Panc1 (cell line): ENCODE measurements at regions not wholly inside any gene's neighbourhood (a gene's known extent, or its start where the extent isn't known, plus 50 kb on each side); places are given as distances from the start of the nearest gene placed in this dataset.

Experiments
- POLR2AphosphoS5 ChIP-seq: IDR thresholded peaks from 2 replicates; pipeline ENCODE4 v1.6.1; 2012; ENCODE audit warnings: mild to moderate bottlenecking, low read depth, low read length, moderate library complexity
- TCF7L2 ChIP-seq: IDR thresholded peaks from 2 replicates; pipeline ENCODE4 v1.6.1; 2011; ENCODE audit warnings: mild to moderate bottlenecking, low read depth, low read length, inconsistent platforms
- TF ChIP-seq, protein P1 (sequence below): fragments of 450-650 bp; IDR thresholded peaks from 2 replicates; pipeline ENCODE4 v1.5.1; 2017; ENCODE audit warnings: mild to moderate bottlenecking
- TF ChIP-seq, protein P2 (sequence below), 2 experiments: IDR thresholded peaks; 2 replicates each; pipeline ENCODE4 v1.6.1; 2011 to 2012; ENCODE audit warnings: low read depth in 2 of 2, control low read depth in 1 of 2, low read length in 1 of 2, mild to moderate bottlenecking in 1 of 2, moderate library complexity in 1 of 2; ENCODE audit not compliant: insufficient read depth in 1 of 2

DNA sequence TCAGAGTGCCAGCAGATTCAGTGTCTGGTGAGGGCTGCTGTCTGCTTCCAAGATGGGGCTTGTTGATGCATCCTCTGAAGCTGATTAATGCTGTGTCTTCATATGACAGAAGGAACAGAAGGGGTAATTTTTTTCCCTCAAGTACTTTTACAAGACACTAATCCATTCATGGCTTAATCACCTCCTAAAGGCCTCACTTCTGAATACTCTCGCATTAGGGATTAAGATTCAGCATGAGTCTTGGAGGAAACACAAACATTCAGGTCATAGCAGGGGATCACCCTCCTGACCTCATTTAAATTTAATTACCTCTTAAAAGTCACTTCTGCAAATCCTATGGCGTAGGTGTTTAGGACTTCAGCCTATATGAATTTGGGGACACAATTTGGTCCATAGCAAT lies 1145.5 kb upstream of the PCDH10 start:
- TF ChIP-seq POLR2AphosphoS5 (no peak), TCF7L2 (no peak)
- TF ChIP-seq, protein P1, sequence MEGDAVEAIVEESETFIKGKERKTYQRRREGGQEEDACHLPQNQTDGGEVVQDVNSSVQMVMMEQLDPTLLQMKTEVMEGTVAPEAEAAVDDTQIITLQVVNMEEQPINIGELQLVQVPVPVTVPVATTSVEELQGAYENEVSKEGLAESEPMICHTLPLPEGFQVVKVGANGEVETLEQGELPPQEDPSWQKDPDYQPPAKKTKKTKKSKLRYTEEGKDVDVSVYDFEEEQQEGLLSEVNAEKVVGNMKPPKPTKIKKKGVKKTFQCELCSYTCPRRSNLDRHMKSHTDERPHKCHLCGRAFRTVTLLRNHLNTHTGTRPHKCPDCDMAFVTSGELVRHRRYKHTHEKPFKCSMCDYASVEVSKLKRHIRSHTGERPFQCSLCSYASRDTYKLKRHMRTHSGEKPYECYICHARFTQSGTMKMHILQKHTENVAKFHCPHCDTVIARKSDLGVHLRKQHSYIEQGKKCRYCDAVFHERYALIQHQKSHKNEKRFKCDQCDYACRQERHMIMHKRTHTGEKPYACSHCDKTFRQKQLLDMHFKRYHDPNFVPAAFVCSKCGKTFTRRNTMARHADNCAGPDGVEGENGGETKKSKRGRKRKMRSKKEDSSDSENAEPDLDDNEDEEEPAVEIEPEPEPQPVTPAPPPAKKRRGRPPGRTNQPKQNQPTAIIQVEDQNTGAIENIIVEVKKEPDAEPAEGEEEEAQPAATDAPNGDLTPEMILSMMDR = no peak
- TF ChIP-seq, protein P2, sequence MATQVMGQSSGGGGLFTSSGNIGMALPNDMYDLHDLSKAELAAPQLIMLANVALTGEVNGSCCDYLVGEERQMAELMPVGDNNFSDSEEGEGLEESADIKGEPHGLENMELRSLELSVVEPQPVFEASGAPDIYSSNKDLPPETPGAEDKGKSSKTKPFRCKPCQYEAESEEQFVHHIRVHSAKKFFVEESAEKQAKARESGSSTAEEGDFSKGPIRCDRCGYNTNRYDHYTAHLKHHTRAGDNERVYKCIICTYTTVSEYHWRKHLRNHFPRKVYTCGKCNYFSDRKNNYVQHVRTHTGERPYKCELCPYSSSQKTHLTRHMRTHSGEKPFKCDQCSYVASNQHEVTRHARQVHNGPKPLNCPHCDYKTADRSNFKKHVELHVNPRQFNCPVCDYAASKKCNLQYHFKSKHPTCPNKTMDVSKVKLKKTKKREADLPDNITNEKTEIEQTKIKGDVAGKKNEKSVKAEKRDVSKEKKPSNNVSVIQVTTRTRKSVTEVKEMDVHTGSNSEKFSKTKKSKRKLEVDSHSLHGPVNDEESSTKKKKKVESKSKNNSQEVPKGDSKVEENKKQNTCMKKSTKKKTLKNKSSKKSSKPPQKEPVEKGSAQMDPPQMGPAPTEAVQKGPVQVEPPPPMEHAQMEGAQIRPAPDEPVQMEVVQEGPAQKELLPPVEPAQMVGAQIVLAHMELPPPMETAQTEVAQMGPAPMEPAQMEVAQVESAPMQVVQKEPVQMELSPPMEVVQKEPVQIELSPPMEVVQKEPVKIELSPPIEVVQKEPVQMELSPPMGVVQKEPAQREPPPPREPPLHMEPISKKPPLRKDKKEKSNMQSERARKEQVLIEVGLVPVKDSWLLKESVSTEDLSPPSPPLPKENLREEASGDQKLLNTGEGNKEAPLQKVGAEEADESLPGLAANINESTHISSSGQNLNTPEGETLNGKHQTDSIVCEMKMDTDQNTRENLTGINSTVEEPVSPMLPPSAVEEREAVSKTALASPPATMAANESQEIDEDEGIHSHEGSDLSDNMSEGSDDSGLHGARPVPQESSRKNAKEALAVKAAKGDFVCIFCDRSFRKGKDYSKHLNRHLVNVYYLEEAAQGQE (IDR thresholded peaks at IDR 0.05; ENCODE audit: insufficient read depth in 1 of 2, low read depth in 2 of 2, low read length in 1 of 2) = no peak
